Rectal smooth muscle tissue (tissue), 1 donor: ENCODE measurements at regions not wholly inside any gene's neighbourhood (a gene's known extent, or its start where the extent isn't known, plus 50 kb on each side); places are given as distances from the start of the nearest gene placed in this dataset.

Experiments
- H3K27ac ChIP-seq: one replicate; pipeline ENCODE4 v1.7.0; 2013; ENCODE audit warnings: low read depth, low read length, inconsistent platforms
- H3K27me3 ChIP-seq: one replicate; pipeline ENCODE4 v1.7.0; 2013; ENCODE audit warnings: low read length; ENCODE audit not compliant: control insufficient read depth, insufficient read depth
- H3K36me3 ChIP-seq: one replicate; pipeline ENCODE4 v1.7.0; 2013; ENCODE audit warnings: low read length; ENCODE audit not compliant: control insufficient read depth, insufficient read depth
- H3K4me1 ChIP-seq: one replicate; pipeline ENCODE4 v1.7.0; 2013; ENCODE audit warnings: low read length; ENCODE audit not compliant: control insufficient read depth, insufficient read depth
- H3K4me3 ChIP-seq: one replicate; pipeline ENCODE4 v1.7.0; 2013; ENCODE audit warnings: low read length
- H3K9ac ChIP-seq: one replicate; pipeline ENCODE4 v1.7.0; 2013; ENCODE audit warnings: low read length

DNA sequence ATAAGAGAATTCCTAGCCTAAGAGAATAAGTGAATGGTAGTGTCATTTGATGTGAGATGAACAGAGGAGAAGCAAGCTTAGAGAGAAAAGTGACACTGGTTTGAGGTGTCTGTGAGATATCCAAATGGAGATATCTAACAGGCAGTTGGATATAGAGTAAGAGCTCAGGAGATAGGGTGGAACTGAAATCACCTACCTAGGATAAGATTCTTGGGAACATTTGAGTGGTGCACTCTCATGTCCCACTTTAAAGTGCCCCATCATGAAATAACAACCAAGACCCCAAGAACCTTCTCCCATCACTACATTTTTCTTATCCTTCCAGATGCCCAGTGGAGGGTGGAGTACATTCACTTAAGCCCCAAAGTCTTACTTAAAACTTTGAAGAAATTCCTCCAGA lies 109.0 kb upstream of the MAFB start:
- Histone ChIP-seq H3K9ac (no peak overlapping the region), H3K27me3 (no peaks in the 10 kb centered on the region), H3K4me1 (no peaks in the 10 kb centered on the region), H3K27ac (no peak overlapping the region), H3K36me3 (no peaks in the 10 kb centered on the region), H3K4me3 (no peak overlapping the region)

GRCh38 chr20:40802886-40803285 lies 113.8 kb upstream of the MAFB start:
- no peaks in the 10 kb centered on the region for H3K36me3 ChIP-seq
- H3K9ac ChIP-seq, result no peak overlapping the region
- H3K4me1 ChIP-seq, result no peaks in the 10 kb centered on the region
- no peak overlapping the region for H3K4me3 ChIP-seq
- H3K27ac ChIP-seq, result no peak overlapping the region
- no peaks in the 10 kb centered on the region for H3K27me3 ChIP-seq

GRCh38 chr20:40803381-40803780 lies 114.3 kb upstream of the MAFB start:
- no peaks in the 10 kb centered on the region for H3K36me3 ChIP-seq

GRCh38 chr20:40805592-40805991 lies 116.6 kb upstream of the MAFB start:
- Histone ChIP-seq H3K9ac (no peak overlapping the region), H3K4me1 (no peaks in the 10 kb centered on the region), H3K27me3 (no peaks in the 10 kb centered on the region), H3K36me3 (no peaks in the 10 kb centered on the region), H3K4me3 (no peak overlapping the region), H3K27ac (no peak overlapping the region)

More at GRCh38 chr20:40803381-40803780, 114.3 kb upstream of the MAFB start:
- Histone ChIP-seq H3K27me3 (no peaks in the 10 kb centered on the region), H3K4me3 (no peak overlapping the region), H3K27ac (no peak overlapping the region), H3K9ac (no peak overlapping the region), H3K4me1 (no peaks in the 10 kb centered on the region)

- Histone ChIP-seq H3K27ac (no peak overlapping the region), H3K9ac (no peak overlapping the region), H3K36me3 (no peaks in the 10 kb centered on the region), H3K27me3 (no peaks in the 10 kb centered on the region), H3K4me1 (no peaks in the 10 kb centered on the region), H3K4me3 (no peak overlapping the region)
Measured at GRCh38 chr20:40806929-40807820, 118.1 kb upstream of the MAFB start.

DNA sequence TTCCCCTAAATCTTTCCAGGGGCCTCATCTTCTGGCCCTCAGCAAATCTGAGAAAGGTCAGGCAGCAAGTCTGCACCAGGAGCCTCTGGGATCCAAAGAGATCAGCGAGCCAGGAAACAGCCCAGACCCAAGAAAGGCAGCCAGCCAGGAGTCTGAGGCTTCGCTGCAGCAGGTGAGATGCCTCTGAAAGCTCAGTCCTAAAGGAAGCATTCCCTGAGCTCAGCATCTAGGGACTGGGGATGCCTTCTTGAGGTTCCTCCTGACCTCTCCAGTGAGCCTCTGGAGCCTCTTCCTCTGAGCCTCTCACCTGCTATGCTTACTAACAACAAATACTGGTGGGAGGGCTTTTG lies 118.8 kb upstream of the MAFB start:
- no peaks in the 10 kb centered on the region for H3K36me3 ChIP-seq
- H3K4me3 ChIP-seq, result no peak overlapping the region
- H3K4me1 ChIP-seq, result no peaks in the 10 kb centered on the region
- no peak overlapping the region for H3K27ac ChIP-seq
- H3K9ac ChIP-seq, result no peak overlapping the region
- no peaks in the 10 kb centered on the region for H3K27me3 ChIP-seq

DNA sequence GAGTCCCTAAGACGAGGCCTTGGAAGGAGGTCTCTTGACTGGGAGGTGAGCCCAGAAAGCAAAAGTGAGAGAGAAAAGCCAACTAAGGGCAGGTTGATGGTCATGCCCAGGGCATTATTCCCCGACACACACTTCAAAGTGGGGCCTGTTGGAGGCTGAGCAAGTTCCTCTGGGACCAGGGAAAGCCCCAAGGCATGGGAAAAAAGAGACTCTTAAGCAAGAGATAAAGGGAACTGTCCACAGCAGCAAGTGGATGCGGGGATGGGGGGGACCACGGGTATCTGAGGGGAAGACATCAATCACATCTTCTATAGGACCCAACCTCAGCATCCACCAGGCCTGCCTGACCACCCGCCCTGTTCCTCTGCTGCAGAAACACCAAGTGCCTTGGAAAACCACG lies 119.9 kb upstream of the MAFB start:
- no peak overlapping the region for H3K4me3 ChIP-seq
- H3K9ac ChIP-seq, result no peak overlapping the region
- no peak overlapping the region for H3K27ac ChIP-seq
- no peaks in the 10 kb centered on the region for H3K27me3 ChIP-seq
- H3K36me3 ChIP-seq, result no peaks in the 10 kb centered on the region
- H3K4me1 ChIP-seq, result no peaks in the 10 kb centered on the region

- H3K27me3 ChIP-seq, result no peaks in the 10 kb centered on the region
Measured at GRCh38 chr20:40809361-40809760, 120.3 kb upstream of the MAFB start.

GRCh38 chr20:40810332-40811000 lies 121.4 kb upstream of the MAFB start:
- no peaks in the 10 kb centered on the region for H3K36me3 ChIP-seq
- no peak overlapping the region for H3K9ac ChIP-seq
- H3K4me3 ChIP-seq, result no peak overlapping the region
- no peaks in the 10 kb centered on the region for H3K27me3 ChIP-seq
- H3K27ac ChIP-seq, result no peak overlapping the region
- no peaks in the 10 kb centered on the region for H3K4me1 ChIP-seq

More at GRCh38 chr20:40809361-40809760, 120.3 kb upstream of the MAFB start:
- Histone ChIP-seq H3K36me3 (no peaks in the 10 kb centered on the region), H3K4me1 (no peaks in the 10 kb centered on the region), H3K27ac (no peak overlapping the region), H3K9ac (no peak overlapping the region), H3K4me3 (no peak overlapping the region)

- H3K36me3 ChIP-seq, result no peaks in the 10 kb centered on the region
- H3K27ac ChIP-seq, result no peak overlapping the region
- H3K4me1 ChIP-seq, result no peaks in the 10 kb centered on the region
- H3K27me3 ChIP-seq, result no peaks in the 10 kb centered on the region
- no peak overlapping the region for H3K4me3 ChIP-seq
- H3K9ac ChIP-seq, result no peak overlapping the region
Measured at GRCh38 chr20:40811004-40811403, 122.0 kb upstream of the MAFB start.

DNA sequence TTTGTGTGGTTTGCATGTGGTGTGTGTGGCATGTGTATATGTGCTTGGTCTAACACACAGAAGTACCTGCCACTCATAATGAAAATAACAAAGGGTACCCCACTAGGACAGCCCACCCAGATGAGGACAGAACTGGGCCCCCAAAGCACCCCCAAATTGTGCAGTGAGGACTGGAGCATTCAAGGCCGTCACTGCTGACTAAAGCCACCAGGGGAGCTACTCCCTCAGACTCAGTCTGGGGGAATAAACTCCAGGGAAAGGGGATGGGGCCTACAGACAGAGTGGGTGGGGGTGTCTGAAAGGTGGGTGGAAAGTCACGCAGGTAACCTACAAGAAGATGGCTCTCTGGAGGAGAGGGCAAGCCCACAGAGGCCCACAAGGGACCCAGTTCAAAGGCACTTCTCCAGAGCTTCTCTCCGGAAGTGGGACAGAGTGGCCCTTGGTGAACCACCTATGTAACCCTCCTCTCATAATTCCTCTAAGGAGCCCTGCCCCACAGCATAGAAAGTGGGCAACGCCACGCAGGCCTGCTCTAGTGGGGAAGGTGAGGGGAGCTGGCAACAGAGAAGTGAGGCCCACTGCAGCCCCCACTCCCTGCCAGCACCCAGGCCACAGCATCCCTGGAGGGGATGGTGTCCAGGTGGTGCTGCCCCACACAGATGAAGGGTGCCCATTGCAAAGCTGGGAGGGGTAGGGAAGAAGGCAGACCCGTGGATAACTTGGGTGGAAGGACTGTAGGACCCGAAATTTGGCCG lies 122.8 kb upstream of the MAFB start:
- Histone ChIP-seq H3K9ac (no peak overlapping the region), H3K4me1 (no peaks in the 10 kb centered on the region), H3K27ac (no peak overlapping the region)

DNA sequence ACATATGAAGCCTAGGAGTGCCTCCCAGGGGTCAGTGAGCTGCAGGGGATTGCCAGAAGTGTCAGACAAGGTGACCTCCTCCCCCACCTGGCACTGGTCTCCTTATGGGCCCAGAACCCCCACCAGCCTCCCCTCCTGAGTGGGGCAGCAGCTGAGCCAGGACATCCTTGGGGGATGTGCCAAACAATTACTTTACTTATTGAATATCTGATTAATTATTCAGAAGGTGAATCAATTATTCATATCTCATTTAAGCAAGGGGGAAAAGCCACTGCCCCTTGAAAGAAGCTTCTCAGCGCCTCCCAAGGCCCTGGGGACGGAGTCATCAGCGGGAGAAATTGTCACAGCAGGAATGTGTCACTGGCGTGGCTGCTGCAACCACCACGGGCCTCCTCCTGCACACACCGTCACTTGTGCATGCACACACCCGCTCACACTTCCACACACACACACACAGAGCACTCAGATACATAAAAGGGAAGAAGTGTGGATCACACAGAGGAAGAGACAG lies 123.4 kb upstream of the MAFB start:
- Histone ChIP-seq H3K9ac (no peak overlapping the region), H3K4me3 (no peak overlapping the region), H3K4me1 (no peaks in the 10 kb centered on the region), H3K27me3 (no peaks in the 10 kb centered on the region), H3K27ac (no peak overlapping the region), H3K36me3 (no peaks in the 10 kb centered on the region)

More for the DNA sequence above, 122.8 kb upstream of the MAFB start:
- H3K27me3 ChIP-seq, result no peaks in the 10 kb centered on the region
- no peak overlapping the region for H3K4me3 ChIP-seq
- no peaks in the 10 kb centered on the region for H3K36me3 ChIP-seq
